ENCODE measurements at regions not wholly inside any gene's neighbourhood (a gene's known extent, or its start where the extent isn't known, plus 50 kb on each side); places are given as distances from the start of the nearest gene placed in this dataset.

DNA sequence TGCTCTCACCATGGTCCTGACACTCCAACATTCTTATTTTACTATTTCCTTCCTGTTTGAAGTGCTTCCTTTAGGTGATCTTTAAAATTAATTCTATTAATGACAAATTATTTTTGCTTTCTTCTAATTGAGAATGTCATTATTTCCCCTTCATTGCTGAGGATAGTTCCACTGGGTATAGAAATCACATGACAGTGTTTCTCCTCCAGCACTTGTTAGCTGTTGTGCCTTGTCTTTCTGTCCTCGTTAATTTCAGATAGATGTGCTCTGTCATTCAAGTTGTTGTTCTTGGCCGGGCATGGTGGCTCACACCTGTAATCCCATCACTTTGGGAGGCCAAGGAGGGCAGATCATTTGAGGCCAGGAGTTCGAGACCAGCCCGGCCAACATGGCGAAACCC, 321.0 kb upstream of the RAB6C start:
- DNase-seq, result no peak

DNA sequence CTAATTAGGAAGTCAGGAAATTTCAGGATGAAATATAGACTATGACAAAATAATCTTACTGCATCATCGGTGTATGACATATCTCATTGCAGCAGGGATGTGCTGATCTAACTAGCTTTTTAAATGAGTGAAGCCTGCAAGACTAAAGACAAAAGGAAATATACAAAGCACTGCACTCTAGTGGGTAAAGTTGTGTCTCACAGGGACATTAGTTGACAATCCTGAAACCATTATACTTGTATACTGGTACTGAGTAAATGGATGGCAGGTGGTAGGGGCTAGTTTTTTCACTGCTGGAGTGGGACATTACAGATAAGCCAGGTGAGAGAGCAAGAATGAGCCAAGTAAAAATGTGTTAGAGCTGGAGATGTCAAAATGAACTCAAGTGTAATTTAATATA, 317.5 kb upstream of the RAB6C start:
- peak; percentile 3 for DNase-seq

DNA sequence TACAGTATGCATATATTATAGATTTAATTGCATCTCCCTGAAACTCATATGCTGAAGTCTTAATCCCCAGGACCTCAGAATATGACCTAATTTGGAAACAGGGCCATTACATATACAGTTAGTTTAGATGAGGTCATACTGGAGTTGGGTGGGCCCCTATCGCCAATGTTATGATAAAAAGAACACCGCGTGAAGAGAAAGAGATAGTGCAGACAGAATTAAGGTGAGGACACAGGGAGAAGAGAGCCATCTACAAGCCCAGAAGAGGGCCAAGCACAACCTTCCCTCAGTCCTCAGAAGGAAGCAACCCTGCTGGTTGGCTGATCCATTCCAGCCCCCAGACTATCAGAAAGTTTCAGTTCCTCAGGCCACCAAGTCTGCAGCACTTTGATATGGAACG, 311.9 kb upstream of the RAB6C start:
- DNase-seq, result no peak

DNA sequence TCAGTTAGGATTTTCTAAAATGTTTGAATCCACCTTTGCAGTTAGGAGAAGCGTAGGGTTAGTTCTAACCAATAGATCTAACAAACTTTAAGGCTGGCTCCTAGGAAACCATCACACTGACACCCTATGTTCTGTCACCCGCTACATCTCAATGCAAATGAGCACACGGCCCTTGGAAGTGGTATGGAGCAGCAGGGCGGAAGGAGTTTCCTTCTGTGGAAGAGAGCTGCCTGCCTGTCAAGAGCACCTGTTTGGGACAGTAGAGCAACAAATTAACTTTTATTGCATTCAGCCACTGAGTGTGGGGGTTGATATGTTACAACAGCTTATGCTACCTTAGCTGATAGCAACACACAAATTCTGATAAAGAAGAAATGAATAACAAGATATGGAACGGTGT, 306.9 kb upstream of the RAB6C start:
- peak; percentile 15 for DNase-seq

DNA sequence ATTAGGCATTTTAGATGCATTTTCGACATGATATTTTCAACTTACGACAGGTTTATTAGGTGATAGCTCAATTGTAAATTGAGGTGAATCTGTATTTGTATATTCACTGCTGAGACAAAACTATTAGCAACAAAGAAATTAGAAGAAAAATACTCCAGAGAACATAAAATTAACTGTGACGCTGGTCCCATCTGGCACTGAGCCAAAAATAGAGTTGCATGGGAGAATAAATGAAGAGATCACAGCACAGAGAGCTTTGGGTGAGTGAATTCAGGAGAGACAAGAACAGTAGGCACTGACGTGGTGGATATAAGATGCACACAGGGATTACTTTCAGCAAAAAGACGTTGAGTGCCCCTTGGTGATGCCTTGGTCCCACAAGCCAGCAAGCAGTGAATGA, 306.2 kb upstream of the RAB6C start:
- DNase-seq, result no peak

DNA sequence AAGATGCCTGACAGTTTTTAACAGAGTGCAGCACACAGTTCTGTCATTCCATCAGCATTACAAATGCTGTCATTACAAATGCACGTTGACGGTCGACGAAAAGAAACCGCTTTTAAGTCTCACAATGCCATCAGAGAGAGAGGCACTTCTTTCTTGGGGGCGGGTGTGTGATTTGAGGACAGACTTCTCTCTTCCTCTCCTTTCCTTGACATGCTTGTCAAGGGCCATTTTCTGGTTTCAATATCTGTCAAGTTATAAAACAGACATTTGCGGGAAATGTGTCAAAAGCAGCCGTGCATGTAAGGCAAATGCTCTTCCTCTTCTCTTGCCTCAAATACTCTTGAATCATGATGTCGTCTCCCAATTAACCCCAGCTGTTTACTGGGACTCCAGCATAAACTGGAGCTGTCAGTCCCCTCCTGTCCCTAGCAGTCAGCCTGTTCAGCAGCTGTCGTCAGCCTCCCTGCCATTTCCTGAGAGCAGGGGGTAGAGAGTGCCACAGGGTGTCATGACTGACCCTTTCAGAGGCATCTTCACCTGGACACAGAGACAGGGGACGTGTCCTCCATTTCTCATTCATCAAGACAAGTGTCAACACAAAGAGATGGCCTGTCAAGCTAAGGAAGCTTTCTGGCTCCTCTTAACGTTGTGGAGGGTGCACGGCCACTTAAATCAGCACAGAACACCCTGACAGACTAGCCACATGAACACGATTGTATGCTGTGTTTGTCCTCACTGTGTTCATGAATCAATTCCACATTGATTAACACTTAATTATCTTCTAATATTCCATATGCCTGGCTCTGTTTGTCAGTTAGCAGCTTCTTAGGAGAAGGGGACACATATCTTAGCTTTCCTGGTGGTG, 305.4 kb upstream of the RAB6C start:
- no peak for DNase-seq

DNA sequence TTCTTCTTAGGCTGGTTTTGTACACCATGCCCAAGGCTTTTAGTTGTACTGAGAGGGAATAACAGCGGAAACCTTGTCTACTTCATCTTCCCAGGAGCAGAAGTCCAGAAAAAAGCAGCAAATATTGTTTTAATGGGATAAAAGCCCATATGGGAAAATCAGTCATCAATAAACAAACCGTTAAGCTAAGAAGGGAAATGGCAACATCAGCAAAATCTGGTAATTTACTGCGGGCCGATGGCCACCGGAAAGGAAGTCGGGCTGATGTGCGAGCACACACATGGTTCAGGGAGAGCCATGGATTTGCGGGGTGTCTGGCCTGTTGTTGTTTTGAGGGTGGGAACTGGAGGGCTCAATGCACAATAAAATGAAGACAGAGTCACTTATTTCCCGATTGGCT, 300.7 kb upstream of the RAB6C start:
- no peak for DNase-seq

DNA sequence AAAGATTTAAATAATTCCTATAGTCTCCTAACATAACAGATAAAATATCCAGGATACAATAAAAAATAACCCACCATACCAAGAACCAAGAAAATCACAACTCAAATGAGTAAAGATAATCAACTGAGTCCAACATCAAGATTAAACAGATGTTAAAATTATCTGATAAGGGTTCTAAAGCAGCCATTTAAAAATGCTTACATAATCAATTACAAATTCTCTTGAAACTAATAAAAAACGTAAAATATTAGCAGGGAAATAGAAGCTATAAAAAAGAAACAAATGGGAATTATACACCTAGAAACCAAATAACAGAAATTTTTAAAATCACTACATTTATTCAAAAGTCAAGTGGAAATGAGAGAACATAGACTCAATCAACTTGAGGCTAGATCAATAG, 297.7 kb upstream of the RAB6C start:
- DNase-seq, result no peak

DNA sequence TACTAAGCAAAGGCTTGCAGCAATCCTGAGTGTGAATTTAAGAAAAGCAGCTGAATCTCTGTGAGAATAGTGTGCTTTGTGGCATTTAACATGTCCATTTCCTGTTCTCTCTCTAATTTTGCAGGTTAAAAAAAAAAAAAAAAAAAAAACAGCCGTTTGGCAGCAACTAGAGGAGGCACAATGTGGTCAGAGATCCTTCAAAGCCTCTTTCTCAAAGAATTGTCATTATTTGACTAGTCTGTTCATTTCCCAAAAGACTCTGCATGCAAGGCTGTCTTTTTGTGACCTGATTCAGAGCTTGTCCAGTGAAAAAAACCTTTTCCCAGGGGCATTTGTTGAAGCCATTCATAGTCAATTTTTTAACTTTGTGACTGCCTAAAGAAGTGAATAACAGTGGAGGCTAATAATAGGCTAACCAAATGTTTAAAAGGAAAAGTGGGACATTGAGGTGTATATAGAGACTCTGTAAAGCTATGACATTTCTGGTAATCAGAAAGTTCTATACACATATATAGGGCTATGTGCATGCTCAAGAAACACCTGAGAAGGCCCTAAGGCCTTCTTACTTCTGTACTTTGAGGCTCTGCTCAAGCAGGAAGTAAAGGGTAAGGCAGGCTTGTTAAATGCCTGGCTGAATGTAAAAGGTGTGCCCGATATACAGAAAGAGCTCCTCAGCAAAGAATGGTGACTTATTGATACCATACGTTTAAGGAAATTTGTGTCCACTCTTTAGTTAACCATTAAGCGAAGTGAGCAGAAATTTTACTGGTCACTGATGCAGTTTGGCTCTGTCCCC, 289.6 kb upstream of the RAB6C start:
- DNase-seq, result no peak

DNA sequence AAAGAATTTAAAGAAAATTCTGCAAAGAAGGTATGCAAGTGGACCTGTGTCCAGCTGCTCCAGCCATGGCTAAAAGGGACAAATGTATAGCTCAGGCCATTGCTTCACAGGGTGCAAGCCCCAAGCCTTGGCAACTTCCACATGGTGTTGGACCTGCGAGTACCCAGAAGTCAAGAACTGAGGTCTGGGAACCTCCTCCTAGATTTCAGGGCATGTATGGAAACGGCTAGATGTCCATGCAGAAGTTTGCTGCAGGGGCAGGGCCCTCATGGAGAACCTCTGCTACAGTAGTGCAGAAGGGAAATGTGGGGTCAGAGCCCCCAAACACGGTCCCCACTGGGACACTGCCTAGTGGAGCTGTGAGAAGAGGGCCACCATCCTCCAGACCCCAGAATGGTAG, 284.0 kb upstream of the RAB6C start:
- DNase-seq, result no peak

DNA sequence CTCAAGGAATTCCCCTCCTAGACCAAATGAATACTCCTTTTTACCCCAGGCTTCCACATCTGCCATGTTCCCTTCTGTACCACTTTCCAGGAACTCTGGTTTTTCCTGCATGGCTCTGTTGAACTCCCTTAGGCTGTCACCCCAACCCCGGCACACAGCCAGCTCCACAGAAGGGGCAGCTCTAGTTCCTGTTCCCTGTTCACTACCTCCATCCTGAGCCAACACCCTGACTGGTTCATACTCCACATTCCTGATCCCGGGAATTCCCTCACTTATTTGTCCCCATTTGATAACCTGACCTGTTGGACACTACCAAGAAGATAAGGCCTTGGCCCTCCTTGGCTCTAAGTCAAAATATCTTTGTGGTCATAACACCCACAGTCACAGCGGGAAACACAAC, 280.9 kb upstream of the RAB6C start:
- DNase-seq, result no peak

DNA sequence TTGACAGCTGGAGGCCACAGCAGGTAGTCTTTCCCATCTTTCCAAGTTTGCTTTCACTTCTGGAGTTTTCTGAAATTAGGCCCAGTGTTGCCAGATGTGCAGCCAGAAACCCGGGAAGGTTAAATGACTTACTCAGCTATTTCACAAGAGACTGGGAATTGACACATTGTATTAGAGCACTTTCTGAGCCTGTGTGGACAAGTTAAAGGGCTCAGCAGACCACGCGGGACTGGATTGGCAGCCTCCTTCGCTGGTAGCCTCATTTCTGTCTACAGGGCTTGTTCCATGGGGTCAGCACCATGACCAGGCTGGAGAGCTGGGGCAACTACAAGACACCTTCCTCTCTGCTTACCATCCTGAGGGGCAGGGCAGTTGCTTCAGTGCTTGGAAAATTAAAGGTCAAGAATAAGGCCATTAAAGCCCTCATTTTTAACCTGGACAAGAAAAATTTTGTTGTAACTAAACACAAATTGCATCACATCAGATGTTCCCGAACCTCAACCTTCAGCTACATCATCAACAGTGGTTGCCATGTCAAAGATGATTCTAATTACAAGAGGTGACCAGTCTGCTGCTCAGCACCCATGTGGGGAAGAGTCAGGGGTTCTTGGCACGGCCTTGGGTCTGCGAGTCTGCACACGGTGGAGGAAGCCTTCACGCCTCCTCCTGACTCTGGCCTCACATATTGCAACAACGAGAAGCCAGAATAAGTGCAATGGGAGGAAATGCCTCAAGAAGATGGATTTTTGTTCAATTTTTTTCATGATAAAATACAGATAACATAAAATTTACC, 279.5 kb upstream of the RAB6C start:
- no peak for DNase-seq

DNA sequence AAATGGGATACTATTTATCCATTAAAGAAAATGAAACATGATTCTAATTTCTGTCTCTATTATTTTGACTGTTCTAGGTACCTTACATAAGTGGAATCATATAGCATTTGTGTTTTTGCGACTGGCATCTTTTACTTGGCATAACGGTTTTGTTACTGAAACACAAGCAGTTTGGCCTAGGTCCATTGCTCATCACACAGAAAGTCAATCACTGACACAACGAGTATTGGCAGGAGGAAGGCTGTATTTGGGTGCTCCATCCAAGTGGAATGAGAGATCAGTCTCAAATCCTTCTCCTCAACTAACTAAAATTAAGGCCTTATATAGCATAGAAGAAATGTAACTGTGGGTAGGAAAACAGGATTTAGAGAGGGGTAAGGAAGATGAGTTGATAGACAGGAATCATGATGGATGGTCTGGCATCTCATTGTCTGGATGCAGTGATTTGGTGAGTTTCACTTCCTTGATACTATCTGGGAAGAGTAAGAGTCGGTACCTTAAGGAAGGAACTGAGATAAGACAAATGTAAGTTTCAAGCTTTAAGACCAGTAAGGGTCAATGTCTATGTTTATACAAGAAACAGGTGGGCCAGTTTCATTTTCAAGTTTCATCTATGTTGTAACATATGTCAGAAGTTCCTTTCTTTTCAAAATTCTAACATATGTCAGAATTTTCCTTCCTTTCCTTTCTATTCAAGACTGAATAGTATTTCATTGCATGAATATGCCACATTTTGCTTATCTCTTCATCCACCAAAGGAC, 276.9 kb upstream of the RAB6C start:
- no peak for DNase-seq

DNA sequence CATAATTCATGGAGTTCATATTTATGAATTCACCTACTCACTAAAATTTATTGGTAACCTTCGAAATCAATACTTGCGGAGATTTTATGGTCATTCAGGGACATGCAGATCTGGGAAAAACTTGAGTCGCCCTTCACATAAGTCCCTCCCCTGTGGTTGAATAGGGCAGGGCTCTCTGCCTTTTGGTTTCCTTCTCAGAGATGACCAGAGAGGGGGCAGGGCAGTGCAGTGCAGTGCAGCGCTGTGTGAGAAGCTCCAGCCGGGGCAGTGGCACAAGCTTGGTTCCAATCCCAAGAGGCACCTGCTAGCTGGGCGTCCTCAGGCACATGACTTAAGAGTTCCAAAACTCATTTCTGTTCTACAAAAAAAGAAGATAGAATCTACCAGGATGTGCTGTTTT, 274.4 kb upstream of the RAB6C start:
- no peak for DNase-seq

DNA sequence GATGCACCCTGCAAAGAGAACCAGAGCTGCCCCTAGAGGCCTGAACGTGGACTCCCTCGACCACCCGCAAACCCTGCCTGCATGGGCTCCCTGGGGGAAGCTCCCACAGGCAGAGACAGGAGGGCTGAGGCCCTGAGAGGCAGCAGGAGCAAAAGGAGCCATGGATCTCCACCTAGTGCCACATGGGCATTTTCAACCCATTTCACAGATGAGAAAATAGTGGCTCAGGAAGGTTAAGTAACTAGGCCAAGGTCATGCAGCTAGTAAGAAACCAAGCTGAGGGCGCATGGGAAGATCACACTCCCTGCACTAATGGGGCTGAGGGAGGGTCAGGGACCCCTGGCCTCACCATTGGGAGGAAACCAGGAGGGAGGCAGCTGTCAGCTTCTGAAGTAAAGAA, 271.7 kb upstream of the RAB6C start:
- DNase-seq, result no peak

DNA sequence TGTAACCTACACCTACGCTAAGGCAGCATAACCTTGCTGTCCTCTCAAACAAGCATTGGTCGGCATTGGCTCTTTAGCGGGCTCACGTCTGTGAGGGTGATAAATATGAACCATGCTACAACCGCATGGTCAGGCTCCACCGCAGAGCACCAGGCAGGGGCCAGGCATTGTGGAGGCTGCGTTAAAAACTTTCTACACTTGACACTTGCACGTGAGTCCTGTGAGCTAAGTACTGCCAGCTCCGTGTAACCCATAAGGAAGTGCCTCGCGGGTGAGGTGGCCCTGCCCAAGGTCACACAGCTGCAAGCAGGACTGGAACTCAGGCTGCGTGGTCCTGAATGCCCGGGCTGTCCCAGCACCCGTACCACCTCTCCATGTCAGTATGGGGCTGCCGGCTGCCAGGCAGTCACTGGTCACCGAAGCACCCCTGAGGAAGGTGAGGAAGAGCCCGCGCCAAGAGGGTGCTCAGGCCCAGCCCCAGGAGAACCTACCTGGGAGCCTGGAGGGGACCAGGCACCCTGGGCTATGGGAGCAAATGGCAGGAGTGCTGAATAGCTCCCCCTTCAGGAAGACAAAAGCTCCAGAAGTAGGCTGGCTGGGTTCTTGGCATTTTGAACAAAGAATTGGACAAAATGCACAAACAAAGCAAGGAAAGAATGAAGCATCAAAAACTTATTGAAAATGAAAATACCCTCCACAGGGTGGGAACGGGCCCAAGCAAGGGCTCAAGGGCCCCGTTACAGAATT, 271.1 kb upstream of the RAB6C start:
- no peak for DNase-seq

DNA sequence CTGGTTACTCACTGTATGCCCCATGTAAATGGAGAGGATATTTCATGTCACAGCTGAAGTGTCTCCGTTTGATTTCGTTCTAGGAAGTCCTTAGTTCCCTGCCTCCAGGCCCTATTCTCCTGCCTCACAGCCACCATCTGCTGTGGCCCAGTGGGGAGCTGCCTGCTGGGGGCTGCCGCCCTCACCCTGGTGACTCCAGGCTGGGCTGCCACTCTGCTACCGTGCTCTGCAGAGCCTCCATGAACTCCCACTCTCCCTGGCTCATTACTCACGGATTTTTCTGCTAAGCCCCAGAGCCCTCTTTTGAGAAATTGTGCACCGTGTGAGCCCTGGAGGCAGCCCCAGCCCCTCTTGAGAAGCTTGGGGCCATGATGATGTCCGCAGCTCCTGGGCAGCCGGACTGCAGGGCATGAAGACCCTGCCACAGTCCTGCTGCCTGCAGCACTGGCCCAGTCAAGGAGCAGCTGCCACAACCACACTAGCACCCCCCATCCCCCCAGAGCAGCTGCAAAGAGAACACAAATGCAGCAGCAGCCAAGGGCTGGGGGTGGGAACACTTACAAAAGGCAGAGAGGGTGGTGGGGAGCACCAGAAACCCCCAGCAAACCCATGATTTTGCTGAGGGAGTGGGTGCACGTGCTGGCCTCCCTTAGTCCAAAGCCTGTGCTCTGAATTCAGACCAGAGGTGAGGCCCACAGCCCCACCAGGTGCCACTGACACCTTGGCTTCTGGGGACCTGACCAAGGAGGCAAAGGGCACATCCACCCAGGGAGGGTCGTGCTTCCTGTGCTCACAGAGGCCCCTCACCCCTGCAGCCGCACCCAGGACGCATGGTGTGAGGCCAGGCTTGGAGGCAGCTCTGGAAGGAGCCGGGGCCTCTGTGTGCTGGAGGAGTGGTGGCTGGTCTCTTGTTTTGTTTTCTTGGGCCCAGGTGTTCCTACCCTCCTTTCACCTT, 270.2 kb upstream of the RAB6C start:
- no peak for DNase-seq

DNA sequence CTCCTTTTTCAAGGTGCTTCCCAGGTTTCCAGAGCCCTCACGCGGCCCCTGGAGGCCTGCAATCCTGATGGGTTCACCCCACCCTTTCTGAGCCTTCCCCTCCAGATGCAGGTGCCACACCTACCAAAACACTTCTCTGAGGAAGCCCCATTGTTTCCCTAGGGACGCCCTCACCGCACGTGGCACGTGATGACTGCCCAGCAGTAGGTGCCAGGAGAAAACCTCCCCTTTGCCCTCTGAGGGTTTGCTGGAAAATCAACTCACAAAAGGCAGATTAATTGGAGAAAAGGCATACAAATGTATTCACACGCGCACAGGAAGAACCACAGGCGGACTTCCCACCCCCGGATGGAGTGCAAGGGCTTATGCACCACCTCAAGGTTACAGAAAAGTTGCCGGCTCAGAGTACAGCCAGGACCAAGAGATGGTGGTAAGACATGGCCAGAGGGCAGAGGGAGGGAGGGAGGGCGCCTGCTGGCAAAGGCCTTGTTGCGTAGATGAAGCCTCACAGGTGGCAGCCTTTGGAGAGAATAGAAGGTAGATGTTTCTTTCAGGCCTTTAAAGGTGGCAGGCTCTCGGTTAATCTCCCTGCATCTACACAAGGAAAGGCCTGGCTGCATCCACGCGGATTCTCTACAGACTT, 269.4 kb upstream of the RAB6C start:
- DNase-seq, result no peak

DNA sequence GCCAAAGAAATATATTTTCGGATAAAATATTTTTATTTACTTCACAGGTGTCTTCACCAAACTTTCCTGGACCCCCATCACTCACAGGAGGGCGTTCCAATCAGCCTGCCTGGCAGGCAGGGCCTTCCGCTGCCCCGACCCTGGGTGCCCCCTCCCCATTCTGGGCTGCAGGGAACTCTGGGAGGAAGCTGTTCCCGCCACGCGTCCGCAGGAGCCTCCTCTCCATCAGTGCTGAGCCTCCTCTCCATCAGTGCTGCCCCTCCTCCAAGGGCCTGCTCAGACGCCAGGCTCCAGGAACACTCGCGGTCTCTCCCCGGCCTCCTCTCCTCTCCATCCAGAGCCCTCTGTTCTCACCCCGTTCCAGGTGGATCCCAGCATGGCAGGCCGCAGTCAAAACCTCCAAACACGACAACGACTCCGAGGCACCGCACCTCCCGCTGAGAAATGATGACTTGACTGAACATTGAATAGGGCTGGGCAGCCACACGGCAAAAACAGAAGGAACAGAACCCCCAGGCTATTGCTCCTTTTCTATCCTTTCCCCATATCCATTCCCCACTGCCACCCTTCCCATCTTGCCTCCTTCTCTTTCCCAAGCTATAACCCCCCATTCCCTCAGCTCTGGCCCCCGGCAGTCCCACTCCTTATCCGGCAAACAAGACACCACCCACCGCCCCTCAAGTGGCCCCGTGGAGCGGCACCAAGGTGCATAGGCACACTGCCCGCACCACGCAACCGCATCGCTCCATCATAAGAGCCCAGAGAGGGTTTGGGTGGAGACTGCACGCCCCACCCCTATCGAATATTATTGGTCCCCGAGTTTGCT, 268.6 kb upstream of the RAB6C start:
- DNase-seq, result no peak

Measured in NCI-H526 treated with DMSO at 0.1 percent for 48 hours (cell line).